HG02973 (cell line): ENCODE measurements at regions not wholly inside any gene's neighbourhood (a gene's known extent, or its start where the extent isn't known, plus 50 kb on each side); places are given as distances from the start of the nearest gene placed in this dataset.

Source experiments
- ATAC-seq: cut with Tn5 transposase; IDR thresholded peaks from one replicate; pipeline ENCODE4 v1.9.1; 2021; ENCODE audit warnings: moderate library complexity; ENCODE audit not compliant: unreplicated experiment

GRCh38 chr18:78540636-78541529 lies 438.7 kb upstream of the SALL3 start:
- no peak for ATAC-seq

- no peak for ATAC-seq
These were observed 437.4 kb upstream of the SALL3 start for GRCh38 chr18:78542204-78542603.

- ATAC-seq: no peak
These were observed 436.4 kb upstream of the SALL3 start for GRCh38 chr18:78543201-78543725.

- no peak for ATAC-seq
These were observed 433.3 kb upstream of the SALL3 start for GRCh38 chr18:78546281-78546680.

GRCh38 chr18:78547817-78548216 lies 431.8 kb upstream of the SALL3 start:
- no peak for ATAC-seq

DNA sequence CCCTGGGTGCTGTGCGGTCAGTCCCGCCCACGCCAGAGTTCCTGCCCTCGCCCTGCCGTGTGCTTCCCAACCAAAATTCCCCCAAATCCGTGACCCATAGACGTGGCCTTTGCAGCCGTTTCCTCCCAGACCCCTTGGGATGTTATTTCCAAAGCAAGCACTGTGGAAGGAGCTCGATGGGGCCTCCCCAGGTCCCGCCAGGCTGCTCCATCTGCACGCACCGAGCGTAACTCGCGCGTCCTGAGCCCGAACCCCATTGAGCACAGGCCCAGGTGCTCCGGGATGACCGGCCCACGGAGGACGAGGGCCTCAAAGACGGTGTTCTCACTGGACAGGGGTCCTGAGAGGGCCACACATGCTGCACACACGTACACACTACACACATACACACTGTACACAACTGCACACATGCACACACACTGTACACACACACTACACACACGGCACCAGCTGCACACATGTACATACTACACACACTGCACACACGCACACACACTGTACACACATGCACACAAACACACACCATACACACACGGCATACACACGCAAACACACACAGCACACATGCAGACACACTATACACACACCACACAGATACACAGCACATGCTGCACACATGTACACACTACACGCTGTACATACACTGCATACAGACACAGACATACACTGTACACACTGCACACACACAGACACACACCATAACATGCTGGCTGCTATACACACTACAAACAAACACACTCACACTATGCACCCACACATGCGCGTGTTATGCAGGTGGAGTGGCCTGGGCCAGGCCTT lies 431.2 kb upstream of the SALL3 start:
- ATAC-seq: no peak

- no peak for ATAC-seq
These were observed 429.6 kb upstream of the SALL3 start for GRCh38 chr18:78549971-78550370.

DNA sequence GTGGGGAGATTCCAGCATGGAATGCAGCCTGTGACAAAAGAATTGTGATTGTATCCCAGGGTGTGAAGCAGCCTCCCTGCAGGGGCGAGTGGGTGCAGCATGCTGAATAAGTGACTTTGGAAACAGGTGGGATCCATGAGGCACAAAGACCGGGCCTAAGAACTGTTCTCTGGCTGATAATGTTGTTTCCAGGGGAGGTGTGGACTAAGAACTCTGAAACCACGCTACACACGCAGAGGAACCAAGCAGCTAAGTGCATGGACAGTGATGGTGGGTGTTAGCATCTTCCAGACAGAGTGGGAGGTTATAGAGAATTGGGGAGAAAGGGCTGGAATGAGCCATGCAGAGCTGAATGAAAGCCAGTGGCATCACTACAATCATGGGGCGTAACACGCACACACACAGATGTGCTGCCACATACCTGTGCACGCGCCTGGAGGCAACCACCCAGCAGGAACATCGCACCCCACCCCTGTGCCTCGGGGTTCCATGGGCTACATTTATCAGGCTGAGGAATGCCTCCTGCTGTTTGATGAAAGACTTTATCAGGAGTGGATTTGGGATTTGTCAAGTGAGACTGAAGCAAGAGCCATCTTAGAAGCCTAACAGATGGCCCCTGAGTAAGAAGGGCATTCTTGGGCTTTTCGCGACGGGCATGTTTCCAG lies 424.5 kb upstream of the SALL3 start:
- ATAC-seq: no peak

GRCh38 chr18:78557371-78557770 lies 422.2 kb upstream of the SALL3 start:
- ATAC-seq: no peak

- ATAC-seq: no peak
These were observed 421.4 kb upstream of the SALL3 start for GRCh38 chr18:78558101-78558810.

GRCh38 chr18:78558948-78559347 lies 420.7 kb upstream of the SALL3 start:
- ATAC-seq: no peak

DNA sequence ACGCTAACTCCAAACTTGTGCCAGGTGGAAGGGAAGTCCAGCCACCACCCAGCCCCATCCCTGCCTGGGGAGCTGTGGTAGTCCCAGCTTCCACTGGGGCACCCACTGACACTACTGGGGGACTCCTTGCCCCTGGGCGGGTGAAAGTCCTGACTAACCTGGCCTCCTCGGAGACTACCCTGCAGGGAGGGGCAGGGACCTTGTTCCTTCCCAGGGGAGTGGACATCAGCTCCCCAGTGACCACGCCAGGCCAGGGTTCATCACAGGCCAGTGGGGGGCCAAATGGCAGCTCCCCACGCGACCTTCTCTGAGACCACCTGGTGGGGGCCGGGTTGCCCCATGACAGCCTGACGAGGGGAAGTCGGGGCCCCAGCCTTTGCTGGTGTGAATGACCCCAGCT lies 420.0 kb upstream of the SALL3 start:
- ATAC-seq: no peak

DNA sequence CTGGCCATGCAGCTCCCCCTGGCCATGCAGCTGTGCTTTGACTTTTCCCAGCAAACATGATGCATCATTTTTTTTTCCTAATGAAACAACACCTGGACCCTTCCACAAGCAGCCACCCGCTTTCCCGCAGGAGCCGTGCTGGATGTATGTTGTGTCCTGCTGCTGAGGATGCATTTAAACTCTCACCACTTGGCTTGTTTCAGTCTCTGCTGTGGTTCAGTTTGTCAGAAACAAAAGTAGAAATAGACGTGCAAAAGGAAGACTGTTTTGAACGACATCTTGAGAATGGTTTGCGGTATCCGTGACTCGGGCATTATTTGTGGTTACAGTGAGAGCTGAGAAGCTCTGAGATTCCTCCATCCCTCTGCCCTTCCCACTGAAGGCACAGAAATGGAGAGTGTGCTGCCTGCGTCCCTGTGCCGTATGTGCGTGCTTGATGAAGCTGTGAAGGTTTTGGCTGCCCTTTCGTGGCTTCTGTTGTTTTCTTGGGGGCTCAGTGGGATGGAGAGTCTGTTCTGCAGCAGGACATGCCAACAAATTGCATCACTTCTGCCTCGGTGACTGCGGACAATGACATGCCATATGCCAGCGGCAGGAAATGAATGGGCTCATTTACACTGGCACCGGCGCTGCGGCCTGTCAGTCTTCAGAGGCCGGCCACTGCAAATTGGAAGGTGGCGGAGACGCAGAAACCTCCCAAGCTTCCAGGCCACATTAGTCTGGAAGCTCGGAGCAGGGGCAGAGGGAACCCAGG lies 417.7 kb upstream of the SALL3 start:
- no peak for ATAC-seq

DNA sequence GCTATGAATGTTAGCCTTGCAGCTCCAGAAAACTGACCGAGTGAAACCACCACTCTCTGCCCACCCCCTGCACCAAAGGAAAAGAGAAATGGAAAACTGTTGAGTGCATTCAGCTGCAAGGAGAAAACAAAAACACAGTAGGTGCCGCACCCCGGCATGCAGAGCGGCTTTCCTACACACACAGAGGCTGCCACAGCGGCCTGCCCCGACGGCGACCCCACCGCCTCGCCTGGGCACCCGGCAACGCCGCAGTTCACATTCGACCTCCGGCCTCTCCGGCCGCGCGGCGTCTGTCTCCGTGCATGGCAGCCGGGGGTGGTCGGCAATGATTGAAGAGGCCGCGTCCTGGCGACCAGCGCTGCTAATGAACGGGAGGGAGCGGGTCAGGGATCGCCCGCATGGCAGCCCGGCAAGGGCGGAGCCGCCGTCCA lies 417.1 kb upstream of the SALL3 start:
- ATAC-seq: no peak

- ATAC-seq: no peak
These were observed 416.5 kb upstream of the SALL3 start for GRCh38 chr18:78563110-78563509.

DNA sequence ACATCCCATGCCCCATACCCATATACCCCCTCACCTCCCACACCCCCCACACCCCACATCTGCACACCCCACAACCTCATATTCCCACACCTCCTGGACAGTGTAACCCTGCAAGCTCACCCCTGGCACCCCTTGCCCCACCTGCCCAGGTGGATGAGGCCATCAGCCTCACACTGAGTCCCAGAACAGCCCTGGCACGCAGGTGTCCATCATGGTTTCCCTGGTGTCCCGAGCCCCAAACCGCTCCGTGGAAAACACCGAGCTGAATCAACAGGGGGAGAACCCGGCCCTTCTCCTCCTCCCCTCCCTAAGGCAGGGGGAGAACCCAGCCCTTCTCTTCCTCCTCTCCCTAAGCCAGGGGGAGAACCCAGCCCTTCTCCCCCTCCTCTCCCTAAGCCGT lies 415.6 kb upstream of the SALL3 start:
- no peak for ATAC-seq

- no peak for ATAC-seq
These were observed 415.1 kb upstream of the SALL3 start for GRCh38 chr18:78564518-78564917.

DNA sequence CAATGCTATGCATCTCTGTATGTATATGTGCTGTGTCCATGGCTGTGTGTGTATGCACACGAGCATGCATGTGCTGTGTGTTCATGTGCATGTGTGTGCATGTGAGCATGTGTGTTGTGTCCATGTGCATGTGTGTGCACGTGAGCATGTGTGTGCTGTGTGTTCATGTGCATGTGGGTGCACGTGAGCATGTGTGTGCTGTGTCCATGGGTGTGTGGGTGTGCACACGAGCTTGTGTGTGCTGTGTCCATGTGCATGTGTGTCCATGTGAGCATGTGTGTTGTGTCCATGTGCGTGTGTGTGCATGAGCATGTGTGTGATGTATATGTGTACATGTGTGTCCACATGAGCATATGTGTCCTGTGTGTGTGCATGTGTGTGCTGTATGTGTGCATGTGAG lies 414.4 kb upstream of the SALL3 start:
- no peak for ATAC-seq

- no peak for ATAC-seq
These were observed 413.6 kb upstream of the SALL3 start for GRCh38 chr18:78566065-78566464.

DNA sequence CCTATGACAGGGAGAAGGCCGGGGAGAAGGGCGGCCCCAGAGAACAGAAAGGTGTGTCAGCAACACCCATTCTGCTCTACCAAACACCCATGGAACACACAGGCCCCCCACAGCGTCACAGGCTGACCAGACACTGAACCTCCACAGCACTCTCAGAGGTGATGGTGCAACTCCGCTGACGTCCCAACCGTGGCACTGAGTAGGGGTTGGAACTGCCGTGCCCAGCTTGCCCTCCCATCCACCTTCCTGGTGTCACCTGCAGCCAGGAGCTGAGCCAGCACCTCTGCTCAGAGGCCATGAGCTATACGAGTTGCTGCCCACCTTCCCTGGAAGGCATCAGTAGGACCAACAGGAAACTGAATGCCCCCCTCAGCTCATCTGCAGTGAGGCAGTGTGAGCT lies 412.9 kb upstream of the SALL3 start:
- ATAC-seq: no peak
